GM19239 (cell line): ENCODE measurements at regions not wholly inside any gene's neighbourhood (a gene's known extent, or its start where the extent isn't known, plus 50 kb on each side); places are given as distances from the start of the nearest gene placed in this dataset.

Experiments used
- DNase-seq: peaks from one replicate; pipeline ENCODE4 v3.0.0; 2011; ENCODE audit warnings: low spot score; ENCODE audit not compliant: insufficient read length
- FAIRE-seq: peaks from 2 replicates; lab custom pipeline; 2011; peaks lifted over from hg19 to GRCh38; lab: Jason Lieb, UNC

DNA sequence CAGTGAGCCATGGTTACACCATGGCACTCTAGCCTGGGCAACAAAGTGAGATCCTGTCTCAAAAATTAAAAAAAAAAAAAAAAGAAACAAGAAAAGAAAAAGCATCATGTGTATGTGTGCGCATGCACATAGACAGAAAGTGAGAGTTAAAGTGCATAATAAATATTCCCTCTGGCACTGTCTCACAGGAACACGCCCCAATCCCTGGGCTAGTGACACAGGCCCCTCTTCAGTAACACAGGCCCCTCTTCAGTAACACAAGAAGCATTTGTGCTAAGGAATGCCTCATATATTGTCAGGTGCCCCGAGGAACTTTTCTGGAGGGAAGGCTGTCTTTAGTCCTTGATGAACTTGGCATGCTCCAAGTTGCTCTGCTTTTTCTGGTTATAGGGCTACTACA is 57.5 kb downstream of the RPL27A start:
- DNase-seq, result no peak
- no peak for FAIRE-seq

DNA sequence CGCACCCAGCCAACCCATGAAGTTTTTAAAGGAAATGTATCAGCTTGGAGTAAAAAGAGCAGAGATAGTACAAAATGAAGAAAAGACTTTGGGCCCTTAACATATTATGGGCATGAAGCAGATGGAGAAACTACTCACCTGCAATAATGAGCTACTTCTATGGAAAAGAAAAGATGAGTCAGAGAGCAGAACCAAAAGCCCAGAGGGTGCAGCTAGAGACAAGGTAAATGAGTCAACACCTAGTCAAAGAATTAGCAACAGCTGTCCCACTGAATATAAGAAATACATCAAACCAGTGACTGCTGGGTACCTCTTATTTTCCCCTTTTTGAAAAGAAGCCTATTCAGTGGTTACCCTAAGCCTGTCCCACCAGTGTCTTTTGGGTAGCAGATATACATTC is 61.8 kb downstream of the RPL27A start:
- no peak for DNase-seq
- no peak for FAIRE-seq

DNA sequence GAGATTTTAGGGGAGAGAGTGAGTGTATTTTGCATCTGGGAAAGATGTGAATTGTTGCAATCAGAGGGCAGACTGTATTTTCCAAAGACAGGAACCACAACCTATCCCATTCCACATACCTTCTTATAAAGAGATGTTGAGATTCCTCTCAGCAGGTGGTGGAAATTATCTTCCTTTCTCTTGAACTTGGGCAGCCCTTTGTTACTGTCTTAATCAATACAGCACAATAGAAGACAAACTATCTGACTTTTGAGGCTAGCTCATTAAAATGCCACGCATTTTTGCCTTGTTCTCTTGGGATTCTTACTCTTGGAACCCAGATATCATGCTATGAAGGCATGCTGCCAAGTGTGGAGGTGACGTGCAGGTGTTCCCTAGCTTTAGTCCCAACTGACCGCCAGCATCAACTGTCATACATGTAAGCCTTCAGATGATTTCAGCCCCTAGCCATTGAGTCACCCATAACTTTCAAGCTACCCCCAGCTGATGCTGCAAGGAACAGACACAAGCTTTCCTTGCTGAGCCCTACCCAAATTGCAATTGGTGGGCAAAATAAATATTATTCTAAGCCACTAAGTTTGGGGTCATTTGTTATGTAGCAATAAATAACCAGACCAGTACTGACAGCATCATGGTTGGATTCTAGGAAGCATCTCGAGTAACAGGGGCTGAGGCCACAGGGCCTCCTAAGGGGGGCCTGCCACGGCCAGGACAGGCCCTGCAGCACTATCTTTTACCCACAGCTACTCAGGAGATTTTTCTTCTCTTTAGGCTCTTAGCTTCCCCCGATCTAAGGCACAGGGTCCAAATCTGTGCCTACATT is 63.0 kb downstream of the RPL27A start:
- no peak for DNase-seq
- FAIRE-seq, result no peak

- DNase-seq, result no peak
- no peak for FAIRE-seq
Observed at GRCh38 chr11:8746331-8746974, 63.9 kb downstream of the RPL27A start.

DNA sequence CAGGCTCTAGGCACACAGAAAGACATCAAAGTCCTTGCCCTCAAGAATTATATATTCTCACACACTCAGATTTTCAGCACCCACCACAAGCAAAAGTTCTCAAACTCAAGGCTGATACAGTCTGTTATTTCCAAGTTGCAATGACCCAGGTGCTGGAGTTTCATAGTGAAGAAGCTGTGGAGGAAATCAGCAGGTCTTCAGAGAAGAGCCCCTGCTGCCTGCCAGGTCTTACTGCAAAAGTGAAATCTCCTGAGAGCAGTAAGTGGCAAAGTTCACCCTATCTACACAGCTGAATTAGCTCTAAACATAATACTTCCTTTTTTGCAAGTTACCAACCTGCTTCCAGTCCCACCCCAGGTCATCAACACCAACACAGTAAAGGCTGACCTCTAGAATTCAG is 64.6 kb downstream of the RPL27A start:
- DNase-seq, result no peak
- no peak for FAIRE-seq

DNA sequence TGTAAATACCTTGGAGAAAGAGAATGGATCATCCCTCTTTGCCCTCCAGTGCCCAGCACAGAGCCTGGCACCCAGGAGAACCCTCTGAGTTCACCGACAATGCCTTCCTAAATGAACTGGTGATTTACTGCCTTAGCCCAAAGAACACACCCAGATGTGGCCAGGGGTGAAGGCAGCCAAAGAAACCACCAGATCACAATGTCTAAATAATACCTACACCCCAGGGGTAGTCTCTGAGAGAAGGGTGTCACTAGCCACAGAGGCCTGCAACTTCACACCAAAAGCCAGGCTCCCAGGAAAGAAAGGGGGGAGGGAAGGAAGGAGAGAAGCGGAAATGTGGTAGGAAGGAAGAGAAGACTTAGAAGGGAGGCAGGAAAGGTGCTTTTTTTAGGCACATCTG is 65.7 kb downstream of the RPL27A start:
- no peak for FAIRE-seq
- no peak for DNase-seq

GRCh38 chr11:8749202-8749601 is 66.6 kb downstream of the RPL27A start:
- DNase-seq (no peak), FAIRE-seq (no peak)

DNA sequence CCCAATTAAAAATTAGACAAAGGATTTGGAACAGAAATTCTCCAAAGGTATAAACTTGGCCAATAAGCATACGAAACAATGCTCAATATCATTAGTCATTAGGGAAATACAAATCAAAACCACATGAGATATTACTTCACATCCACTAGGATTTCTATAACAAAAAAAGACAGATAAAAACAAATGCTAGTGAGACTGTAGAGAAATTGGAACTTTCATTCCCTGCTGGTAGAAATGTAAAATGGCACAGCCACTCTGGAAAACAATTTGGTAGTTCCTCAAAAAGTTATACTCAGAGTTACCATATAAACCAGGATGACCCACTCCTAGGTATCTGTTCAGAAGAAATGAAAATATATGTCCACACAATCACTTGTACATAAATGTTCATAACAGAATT is 71.6 kb downstream of the RPL27A start:
- DNase-seq (no peak), FAIRE-seq (no peak)

DNA sequence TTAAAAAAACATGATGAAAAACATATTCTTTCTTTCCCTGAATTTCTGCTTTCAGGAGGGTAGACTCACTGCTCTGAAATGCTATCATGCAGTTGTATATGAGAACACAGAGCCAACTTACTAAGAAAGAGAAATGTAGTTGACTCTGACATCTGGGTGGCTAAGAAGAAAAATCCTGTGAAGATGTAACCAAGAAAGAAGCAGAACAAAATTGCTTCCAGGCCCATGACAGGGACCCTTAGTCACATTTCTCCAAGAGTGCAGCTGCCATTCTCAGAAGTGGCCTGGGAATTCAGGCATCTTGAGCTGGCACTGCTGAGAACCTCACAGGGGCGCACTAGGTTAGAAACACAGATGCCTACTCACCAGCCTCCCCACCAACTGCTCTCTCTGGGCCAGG is 73.6 kb downstream of the RPL27A start:
- FAIRE-seq, result no peak

GRCh38 chr11:8757047-8757446 is 74.5 kb downstream of the RPL27A start:
- DNase-seq (no peak), FAIRE-seq (no peak)

More for the DNA sequence above, 73.6 kb downstream of the RPL27A start:
- no peak for DNase-seq

DNA sequence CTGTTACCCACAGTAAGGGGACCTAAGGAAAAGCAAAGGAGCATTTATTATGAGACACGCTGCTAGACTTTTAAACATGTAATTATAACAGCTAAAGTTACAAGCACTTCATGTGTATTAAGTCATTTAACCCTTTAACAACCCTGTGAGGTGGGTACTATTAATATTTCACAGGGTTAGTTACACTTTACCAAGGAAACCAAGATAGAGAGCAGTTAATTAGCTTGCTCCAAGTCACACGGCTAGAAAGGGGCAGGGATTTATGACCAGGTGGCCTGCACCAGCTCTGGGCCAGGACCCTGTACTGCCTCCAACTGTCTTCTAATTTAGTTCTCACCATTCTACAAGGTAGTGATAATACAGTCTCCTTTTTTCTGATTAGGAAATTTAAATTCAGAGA is 74.9 kb downstream of the RPL27A start:
- DNase-seq, result no peak
- no peak for FAIRE-seq

DNA sequence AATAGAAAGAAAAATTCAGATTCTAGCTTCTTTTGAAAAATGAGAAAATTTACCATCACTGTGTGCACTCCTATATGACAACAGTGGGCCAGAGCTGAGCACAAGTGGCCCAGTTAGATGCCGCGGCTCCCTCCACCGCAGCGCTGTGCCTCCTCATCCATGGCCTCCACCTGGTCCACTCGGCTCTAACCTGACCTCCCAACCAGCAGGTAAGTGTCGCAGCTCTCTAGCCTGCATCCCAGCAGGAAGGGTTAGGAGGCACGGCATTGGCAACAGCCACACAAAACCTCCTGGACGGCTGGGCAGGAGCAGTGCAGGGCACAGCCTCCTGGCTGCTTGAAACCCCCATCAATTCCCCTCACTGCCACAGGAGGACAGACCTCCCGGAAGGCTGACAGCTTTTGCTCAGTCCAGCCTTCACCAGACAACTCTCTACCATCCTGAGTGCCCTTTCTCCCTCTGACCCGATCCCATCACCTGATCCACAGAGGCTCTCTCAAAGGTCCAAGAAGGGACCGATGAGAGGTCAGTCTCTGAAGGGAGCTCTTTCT is 76.1 kb downstream of the RPL27A start:
- DNase-seq (no peak), FAIRE-seq (no peak)

GRCh38 chr11:8759634-8760033 is 77.0 kb downstream of the RPL27A start:
- DNase-seq (no peak), FAIRE-seq (no peak)

DNA sequence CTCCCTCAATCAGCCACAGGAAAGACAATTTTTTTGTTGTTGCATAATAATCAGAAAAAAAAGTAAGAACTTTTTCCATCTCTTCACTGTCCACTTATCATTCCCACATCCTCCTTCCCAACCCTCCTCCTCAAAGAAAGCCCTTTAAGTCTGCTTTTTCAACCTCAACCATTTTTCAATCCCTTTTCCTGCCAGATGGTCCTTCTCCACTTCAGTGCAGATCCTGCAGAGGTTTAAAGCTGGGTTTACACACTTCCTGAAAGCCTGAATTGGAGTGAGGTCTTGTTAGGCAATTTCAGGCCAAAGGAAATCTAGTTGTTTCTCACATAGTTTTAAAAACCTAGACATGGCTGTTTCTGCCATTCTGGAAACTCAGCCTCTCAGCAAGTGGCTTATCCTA is 78.3 kb downstream of the RPL27A start:
- FAIRE-seq (no peak), DNase-seq (no peak)

DNA sequence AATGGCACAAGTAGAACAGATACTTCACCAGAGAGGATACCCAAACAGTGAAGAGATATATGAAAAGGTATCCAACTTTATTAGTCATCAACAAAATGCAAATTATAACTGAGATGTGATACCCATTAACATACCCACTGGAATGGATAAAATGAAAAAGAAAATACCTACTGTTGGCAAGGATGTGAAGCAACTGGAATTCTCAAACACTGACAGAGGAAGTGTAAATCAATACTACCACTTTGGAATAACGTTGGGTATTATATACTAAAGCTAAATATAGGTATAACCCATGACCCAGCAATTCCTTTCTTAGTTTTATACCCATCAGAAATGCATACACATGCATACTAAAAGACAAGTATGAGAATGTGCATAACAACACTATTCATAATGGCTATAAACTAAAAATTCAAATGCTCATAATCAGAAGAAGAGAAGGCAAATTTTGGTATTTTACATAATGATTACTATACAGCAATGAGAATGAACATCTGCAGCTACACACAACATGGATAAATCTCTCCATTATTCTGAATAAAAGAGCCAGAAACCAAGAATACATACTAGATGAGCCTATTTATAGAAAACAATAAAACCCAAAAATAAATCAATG is 80.6 kb downstream of the RPL27A start:
- DNase-seq, result no peak
- FAIRE-seq, result no peak

DNA sequence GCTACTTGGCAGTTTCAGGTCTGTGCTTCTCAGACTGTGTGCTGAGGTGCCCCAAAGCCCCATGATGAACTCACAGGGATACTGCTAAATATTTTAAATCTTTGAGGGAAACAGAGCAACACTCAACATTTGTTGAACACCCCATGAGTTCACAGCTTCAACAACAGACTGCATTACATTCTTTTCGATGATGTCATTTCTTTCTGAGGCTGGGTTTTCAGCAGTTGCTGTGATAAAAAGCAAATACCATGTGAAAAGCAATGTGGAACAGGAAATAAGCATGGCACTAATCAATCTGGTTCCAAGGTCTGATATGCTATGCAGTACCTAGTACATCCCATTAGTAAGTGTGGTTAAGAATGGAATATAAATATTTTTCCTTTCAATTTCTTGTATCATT is 82.7 kb downstream of the RPL27A start:
- FAIRE-seq (no peak), DNase-seq (no peak)

- no peak for DNase-seq
- no peak for FAIRE-seq
Observed at GRCh38 chr11:8766043-8766987, 83.7 kb downstream of the RPL27A start.

GRCh38 chr11:8766988-8767374 is 84.4 kb downstream of the RPL27A start:
- DNase-seq (no peak), FAIRE-seq (no peak)

DNA sequence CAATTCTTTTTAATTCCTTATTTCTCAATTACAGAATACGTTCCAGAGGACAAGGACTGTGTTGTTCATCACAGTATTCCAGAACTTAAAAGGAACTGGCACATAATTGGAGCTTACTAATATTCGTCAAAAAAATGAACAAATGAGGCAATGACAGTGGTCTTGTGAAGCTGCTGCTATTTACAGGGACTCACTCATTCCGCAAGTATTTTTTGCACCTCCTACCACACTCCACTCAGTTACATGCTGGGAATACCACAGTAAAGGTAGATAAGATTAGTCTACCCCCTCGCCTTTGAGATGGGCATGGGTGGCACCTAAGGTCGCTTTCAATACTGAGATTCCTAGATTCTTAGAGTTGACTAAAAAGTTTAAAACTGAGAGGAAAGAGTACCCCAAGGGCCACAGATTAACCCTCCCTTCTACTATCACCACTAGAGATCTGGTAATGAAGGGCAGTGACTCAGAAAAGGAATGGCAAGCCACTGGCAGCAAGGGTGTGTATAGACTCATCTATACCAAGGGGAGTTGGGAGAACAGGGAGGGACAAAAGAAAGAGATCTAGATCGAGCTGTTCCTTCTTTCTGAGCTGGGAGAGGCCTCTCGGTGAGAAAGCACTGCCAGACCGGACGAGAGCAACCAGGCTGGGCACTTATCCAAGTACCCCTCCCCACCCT is 85.0 kb downstream of the RPL27A start:
- no peak for FAIRE-seq
- DNase-seq, result no peak
